WTC11 (cell line): ENCODE measurements at regions not wholly inside any gene's neighbourhood (a gene's known extent, or its start where the extent isn't known, plus 50 kb on each side); places are given as distances from the start of the nearest gene placed in this dataset.

Experiments
- ATAC-seq: fragments of 200-7000 bp; cut with Tn5 transposase; 2 replicates; pipeline ENCODE4 v1.10.0; 2021; ENCODE audit warnings: mild to moderate bottlenecking, moderate library complexity
- CTCF ChIA-PET: fragments of 300-600 bp; sonication (Branson Sonifier 250); formaldehyde crosslinking; loops from one replicate; lab custom pipeline; 2021; ENCODE audit warnings: antibody characterized with exemption; lab: Charles Lee
- POLR2A ChIA-PET: fragments of 350-600 bp; sonication (Branson Sonifier 250); formaldehyde crosslinking; loops from one replicate; lab custom pipeline; 2021; ENCODE audit warnings: antibody characterized with exemption; lab: Charles Lee
- DNase-seq: peaks from one replicate; pipeline ENCODE4 v3.0.0; 2021; ENCODE audit warnings: low spot score
- H3K27ac Mint-ChIP-seq: 2 replicates; pipeline ENCODE4 v1.8.0; 2021; ENCODE audit warnings: mixed read lengths
- H3K27me3 Mint-ChIP-seq: 2 replicates; pipeline ENCODE4 v1.8.0; 2021; ENCODE audit warnings: low read depth, mild to moderate bottlenecking, moderate library complexity, mixed read lengths
- H3K36me3 Mint-ChIP-seq: 2 replicates; pipeline ENCODE4 v1.8.0; 2021; ENCODE audit warnings: mixed read lengths
- H3K4me1 Mint-ChIP-seq: 2 replicates; pipeline ENCODE4 v1.8.0; 2022; ENCODE audit warnings: mixed read lengths
- H3K4me3 Mint-ChIP-seq: 2 replicates; pipeline ENCODE4 v1.8.0; 2021; ENCODE audit warnings: mild to moderate bottlenecking, moderate library complexity, mixed read lengths
- H3K9me3 Mint-ChIP-seq: 2 replicates; pipeline ENCODE4 v1.8.0; 2021; ENCODE audit warnings: mixed read lengths
- AR ChIP-seq: fragments of 250-450 bp; sonication (Bioruptor Pico); IDR thresholded peaks from 2 replicates; pipeline ENCODE4 v1.9.0; 2021; ENCODE audit warnings: mild to moderate bottlenecking
- ATF2 ChIP-seq: sonication (generic); formaldehyde crosslinking; IDR thresholded peaks from 2 replicates; pipeline ENCODE4 v1.8.1; 2022; ENCODE audit warnings: low read depth, missing genetic modification reagents, borderline replicate concordance
- CTCF ChIP-seq: fragments of 200-600 bp; IDR thresholded peaks from 2 replicates; pipeline ENCODE4 v1.8.0; 2022; ENCODE audit warnings: antibody characterized with exemption
- E2F4 ChIP-seq: sonication (generic); formaldehyde crosslinking; IDR thresholded peaks from 2 replicates; pipeline ENCODE4 v1.8.1; 2022; ENCODE audit warnings: low read depth, mild to moderate bottlenecking, moderate library complexity, missing genetic modification reagents, borderline replicate concordance
- ELF4 ChIP-seq: sonication (generic); formaldehyde crosslinking; IDR thresholded peaks from 2 replicates; pipeline ENCODE4 v1.8.1; 2022; ENCODE audit warnings: low read depth, mild to moderate bottlenecking, moderate library complexity, missing genetic modification reagents
- EMX1 ChIP-seq: fragments of 250-450 bp; sonication (Bioruptor Pico); IDR thresholded peaks from 2 replicates; pipeline ENCODE4 v1.8.0; 2021; ENCODE audit warnings: mild to moderate bottlenecking
- ETV6 ChIP-seq: sonication (generic); formaldehyde crosslinking; IDR thresholded peaks from 2 replicates; pipeline ENCODE4 v1.8.1; 2022; ENCODE audit warnings: mild to moderate bottlenecking, missing genetic modification reagents
- GRHL2 ChIP-seq: fragments of 250-450 bp; sonication (Bioruptor Pico); IDR thresholded peaks from 2 replicates; pipeline ENCODE4 v1.8.0; 2022; ENCODE audit warnings: mild to moderate bottlenecking, moderate library complexity; ENCODE audit not compliant: insufficient replicate concordance, severe bottlenecking
- HMGXB4 ChIP-seq: sonication (generic); formaldehyde crosslinking; IDR thresholded peaks from 2 replicates; pipeline ENCODE4 v1.8.1; 2023; ENCODE audit warnings: mild to moderate bottlenecking, moderate library complexity, missing genetic modification reagents
- IRF1 ChIP-seq: sonication (generic); formaldehyde crosslinking; IDR thresholded peaks from 2 replicates; pipeline ENCODE4 v1.8.0; 2023; ENCODE audit warnings: missing genetic modification reagents
- MXD4 ChIP-seq: fragments of 250-450 bp; sonication (Bioruptor Pico); IDR thresholded peaks from 2 replicates; pipeline ENCODE4 v1.8.0; 2021; ENCODE audit warnings: mild to moderate bottlenecking, moderate library complexity, borderline replicate concordance
- NFATC4 ChIP-seq: fragments of 250-450 bp; sonication (Bioruptor Pico); IDR thresholded peaks from 2 replicates; pipeline ENCODE4 v1.9.0; 2021; ENCODE audit warnings: mild to moderate bottlenecking
- NFE2L1 ChIP-seq: sonication (generic); formaldehyde crosslinking; IDR thresholded peaks from 2 replicates; pipeline ENCODE4 v1.8.1; 2023; ENCODE audit warnings: missing genetic modification reagents
- TEAD1 ChIP-seq: sonication (generic); formaldehyde crosslinking; IDR thresholded peaks from 2 replicates; pipeline ENCODE4 v1.8.0; 2022; ENCODE audit warnings: mild to moderate bottlenecking, missing genetic modification reagents
- TP53 ChIP-seq: sonication (generic); formaldehyde crosslinking; IDR thresholded peaks from 2 replicates; pipeline ENCODE4 v1.8.1; 2023; ENCODE audit warnings: mild to moderate bottlenecking, missing genetic modification reagents
- ZBTB21 ChIP-seq: sonication (generic); formaldehyde crosslinking; IDR thresholded peaks from 2 replicates; pipeline ENCODE4 v1.8.1; 2023; ENCODE audit warnings: mild to moderate bottlenecking, missing genetic modification reagents, borderline replicate concordance
- ZNF121 ChIP-seq: sonication (generic); formaldehyde crosslinking; IDR thresholded peaks from 2 replicates; pipeline ENCODE4 v1.8.0; 2023; ENCODE audit warnings: missing genetic modification reagents
- ZNF138 ChIP-seq: sonication (generic); formaldehyde crosslinking; conservative IDR thresholded peaks from 2 replicates; pipeline ENCODE4 v1.8.1; 2022; ENCODE audit warnings: mild to moderate bottlenecking, moderate library complexity, missing genetic modification reagents
- ZNF532 ChIP-seq: fragments of 250-450 bp; sonication (Bioruptor Pico); IDR thresholded peaks from 2 replicates; pipeline ENCODE4 v1.9.0; 2021; ENCODE audit warnings: mild to moderate bottlenecking, borderline replicate concordance

- TF ChIP-seq ZNF532 (no peak), NFE2L1 (CRISPR knock-in tag) (no peak), EMX1 (CRISPR knock-in tag) (no peak), IRF1 (CRISPR knock-in tag) (no peak), ZBTB21 (CRISPR knock-in tag) (no peak), NFATC4 (CRISPR knock-in tag) (no peak), E2F4 (no peak), HMGXB4 (CRISPR knock-in tag) (no peak), CTCF (no peak), ZNF121 (CRISPR knock-in tag) (no peak), ZNF138 (CRISPR knock-in tag) (no peak), TEAD1 (no peak), ELF4 (no peak), ETV6 (CRISPR knock-in tag) (no peak), GRHL2 (CRISPR knock-in tag) (no peak), AR (CRISPR knock-in tag) (no peak), MXD4 (CRISPR knock-in tag) (no peak), TP53 (CRISPR knock-in tag) (no peak), ATF2 (no peak)
- H3K4me1 Mint-ChIP-seq = no peaks in the 10 kb centered on the region
- no peak overlapping the region for H3K4me3 Mint-ChIP-seq
- ATAC-seq (no peak), DNase-seq (no peak)
- no peak overlapping the region for H3K27ac Mint-ChIP-seq
- ChIA-PET CTCF (no interaction called here), POLR2A (no interaction called here)
- H3K36me3 Mint-ChIP-seq = peaks cover 50% of the 10 kb centered on the region
- peaks cover 17% of the 10 kb centered on the region for H3K27me3 Mint-ChIP-seq
- H3K9me3 Mint-ChIP-seq = peaks cover 29% of the 10 kb centered on the region
Observed at GRCh38 chr12:34275129-34275528, 252.8 kb downstream of the ALG10 start.
